Muscle of leg (tissue), 3 donors: ENCODE measurements at regions not wholly inside any gene's neighbourhood (a gene's known extent, or its start where the extent isn't known, plus 50 kb on each side); places are given as distances from the start of the nearest gene placed in this dataset.
"Not testable (repeated sequence)": the region's sequence is repeated elsewhere in the genome, so short reads cannot be mapped to it uniquely, and the experiment has no call there.

Experiments
- DNase-seq: peaks from one replicate; pipeline ENCODE4 v3.0.0; 2013
- H3K27ac ChIP-seq: one replicate; pipeline ENCODE4 v1.5.1; 2013; ENCODE audit warnings: mild to moderate bottlenecking, low read length, control low read depth
- H3K27me3 ChIP-seq: one replicate; pipeline ENCODE4 v1.6.1; 2013; ENCODE audit warnings: low read length; ENCODE audit not compliant: control insufficient read depth, insufficient read depth
- H3K36me3 ChIP-seq: one replicate; pipeline ENCODE4 v1.6.1; 2013; ENCODE audit warnings: low read length; ENCODE audit not compliant: control insufficient read depth, insufficient read depth
- H3K4me1 ChIP-seq: one replicate; pipeline ENCODE4 v1.6.1; 2013; ENCODE audit warnings: low read length; ENCODE audit not compliant: control insufficient read depth, insufficient read depth
- H3K4me3 ChIP-seq: one replicate; pipeline ENCODE4 v1.5.1; 2013; ENCODE audit warnings: low read length, control low read depth
- H3K9me3 ChIP-seq: replicated peaks from 2 replicates; pipeline ENCODE4 v1.6.1; 2013; ENCODE audit warnings: low read depth, low read length; ENCODE audit not compliant: control insufficient read depth
- WGBS: methylation state at CpG from one replicate; pipeline ENCODE4 v1.1.5; 2013; ENCODE audit warnings: missing lambda C conversion rate; ENCODE audit not compliant: insufficient coverage; 5-methylcytosine and 5-hydroxymethylcytosine counted together

DNA sequence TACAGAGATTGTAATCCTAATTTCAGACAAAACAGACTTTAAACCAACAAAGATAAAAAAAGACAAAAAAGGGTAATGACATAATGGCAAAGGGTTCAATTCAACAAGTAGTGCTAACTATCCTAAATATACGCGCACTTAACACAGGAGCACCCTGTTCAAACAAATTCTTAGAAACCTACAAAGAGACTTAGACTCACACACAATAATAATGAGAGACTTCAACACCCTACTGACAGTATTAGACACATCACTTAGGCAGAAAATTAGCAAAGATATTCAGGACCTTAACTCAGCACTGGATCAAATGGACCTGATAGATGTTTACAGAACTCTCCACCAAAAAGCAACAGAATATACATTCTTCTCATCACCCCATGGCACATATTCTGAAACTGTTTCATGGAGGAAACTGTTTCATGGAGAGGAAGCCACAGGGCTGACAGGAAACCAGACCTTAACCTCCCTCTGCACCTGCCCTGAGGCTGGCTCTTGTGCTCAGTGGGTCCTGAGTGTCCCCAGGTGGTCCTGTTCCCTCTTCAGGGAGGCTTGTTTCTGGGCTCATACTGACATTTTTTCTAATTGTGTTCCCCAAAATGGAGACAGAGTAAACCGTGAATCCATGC is 54.7 kb downstream of the OR4M2 start:
- H3K4me3 ChIP-seq, H3K36me3 ChIP-seq, H3K9me3 ChIP-seq, H3K27me3 ChIP-seq, H3K4me1 ChIP-seq, DNase-seq, H3K27ac ChIP-seq: not testable (repeated sequence)
- no CpG with 5 or more reads among the region's 3 CpGs for WGBS

DNA sequence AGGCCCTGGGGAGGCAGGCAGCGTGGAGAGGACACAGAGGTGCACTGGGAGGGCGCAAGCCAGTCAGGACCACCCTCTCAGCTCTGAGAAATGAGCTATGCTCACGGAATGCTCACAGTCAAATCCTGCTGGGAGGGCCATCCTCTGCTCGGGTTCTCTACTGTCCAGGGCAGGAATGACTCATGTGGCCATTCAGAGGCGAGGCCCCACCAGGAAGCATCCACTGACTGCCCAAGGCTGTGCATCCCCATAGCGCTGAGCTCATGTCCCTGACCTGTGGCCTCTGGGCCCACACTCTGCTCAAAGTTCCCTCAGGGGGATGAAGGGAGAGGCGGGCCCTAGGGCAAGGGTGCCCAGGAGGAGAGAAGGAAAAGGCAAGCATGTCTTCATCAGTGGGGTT is 57.2 kb downstream of the OR4M2 start:
- H3K4me3 ChIP-seq: not testable (repeated sequence)

DNA sequence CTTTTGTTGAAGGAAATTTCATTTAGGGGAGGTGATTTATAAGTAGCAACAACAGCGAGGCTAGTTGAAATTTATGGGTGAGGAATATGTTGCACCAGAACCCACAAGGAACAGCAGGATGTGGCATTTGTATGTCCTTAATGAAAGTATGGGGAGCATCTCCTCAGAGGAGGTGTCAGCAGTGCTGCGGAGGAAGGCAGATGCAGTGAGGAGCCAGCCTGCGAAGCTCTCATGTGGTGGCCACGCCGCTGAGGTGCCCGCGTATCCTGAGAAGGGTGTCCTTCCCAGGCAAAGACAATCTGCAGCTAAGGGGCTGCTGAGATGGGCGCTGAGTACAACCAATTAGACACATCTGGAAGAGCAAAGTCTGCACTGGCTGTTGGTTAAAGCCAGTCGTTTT is 60.8 kb downstream of the OR4M2 start:
- not testable (repeated sequence) for DNase-seq, H3K36me3 ChIP-seq, H3K4me3 ChIP-seq, H3K9me3 ChIP-seq, H3K4me1 ChIP-seq, H3K27ac ChIP-seq, H3K27me3 ChIP-seq
- no CpG with 5 or more reads among the region's 9 CpGs for WGBS

More for the DNA sequence above, 57.2 kb downstream of the OR4M2 start:
- no CpG with 5 or more reads among the region's 7 CpGs for WGBS
- not testable (repeated sequence) for DNase-seq, H3K9me3 ChIP-seq, H3K36me3 ChIP-seq, H3K27me3 ChIP-seq, H3K27ac ChIP-seq, H3K4me1 ChIP-seq

DNA sequence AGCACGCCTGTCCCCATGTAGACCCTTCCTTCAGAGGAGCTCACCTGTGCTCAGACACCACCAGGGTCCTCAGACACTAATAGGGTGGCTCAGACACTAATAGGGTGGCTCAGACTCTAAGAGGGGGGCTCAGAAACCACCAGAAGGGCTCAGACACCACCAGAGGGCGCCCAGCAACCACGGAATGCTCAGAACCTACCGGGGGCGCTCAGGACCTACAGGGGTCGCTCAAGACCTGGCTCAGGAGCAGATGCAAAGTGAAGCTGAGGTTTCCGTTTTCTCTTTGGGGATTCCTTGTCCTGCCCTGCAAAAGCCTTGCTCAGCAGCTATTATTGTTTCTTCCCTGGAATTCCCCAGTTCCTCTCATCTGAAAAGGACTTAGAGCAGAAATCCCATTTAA is 67.8 kb downstream of the OR4M2 start:
- H3K4me1 ChIP-seq: not testable (repeated sequence)

DNA sequence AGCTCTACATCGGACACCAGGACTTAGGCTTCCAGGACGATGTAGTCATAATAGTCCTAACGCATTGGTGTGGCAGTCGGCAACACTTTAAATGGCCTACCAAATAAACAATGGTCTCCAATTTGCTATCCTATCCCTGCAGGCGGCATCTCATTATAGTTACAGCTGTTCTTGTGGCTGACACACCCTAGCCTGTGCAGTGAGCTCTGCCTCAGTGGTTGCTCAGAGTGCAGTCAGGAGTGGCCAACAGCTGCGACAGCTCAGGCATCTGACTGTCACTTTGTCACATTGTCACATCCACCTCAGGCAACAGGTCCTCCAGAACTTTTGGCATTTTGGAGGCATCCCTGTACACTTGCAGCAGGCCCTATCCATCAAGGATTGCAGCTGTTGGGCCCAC is 77.9 kb downstream of the OR4M2 start:
- H3K36me3 ChIP-seq, H3K4me3 ChIP-seq, H3K4me1 ChIP-seq, H3K9me3 ChIP-seq, H3K27me3 ChIP-seq, H3K27ac ChIP-seq, DNase-seq: not testable (repeated sequence)
- no CpG with 5 or more reads among the region's 6 CpGs for WGBS

More for the DNA sequence above, 67.8 kb downstream of the OR4M2 start:
- H3K4me3 ChIP-seq, DNase-seq, H3K27me3 ChIP-seq, H3K9me3 ChIP-seq, H3K36me3 ChIP-seq, H3K27ac ChIP-seq: not testable (repeated sequence)
- WGBS: no CpG with 5 or more reads among the region's 7 CpGs

DNA sequence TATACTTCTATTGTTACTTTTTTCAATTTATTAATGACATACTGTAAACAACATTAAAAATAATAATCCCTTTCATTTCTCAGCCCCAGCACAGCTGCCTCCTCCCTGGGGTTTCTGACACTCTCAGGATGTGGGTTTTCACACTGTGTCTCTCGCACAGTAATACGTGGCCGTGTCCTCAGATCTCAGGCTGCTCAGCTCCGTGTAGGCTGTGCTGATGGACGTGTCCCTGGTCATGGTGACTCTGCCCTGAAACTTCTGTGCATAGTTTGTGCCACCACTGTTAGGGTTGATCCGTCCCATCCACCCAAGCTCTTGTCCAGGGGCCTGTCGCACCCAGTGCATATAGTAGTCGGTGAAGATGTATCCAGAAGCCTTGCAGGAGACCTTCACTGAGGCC is 80.0 kb downstream of the OR4M2 start:
- H3K36me3 ChIP-seq, H3K27ac ChIP-seq, H3K4me3 ChIP-seq, H3K27me3 ChIP-seq, H3K9me3 ChIP-seq, H3K4me1 ChIP-seq, DNase-seq: not testable (repeated sequence)
- no CpG with 5 or more reads among the region's 8 CpGs for WGBS

DNA sequence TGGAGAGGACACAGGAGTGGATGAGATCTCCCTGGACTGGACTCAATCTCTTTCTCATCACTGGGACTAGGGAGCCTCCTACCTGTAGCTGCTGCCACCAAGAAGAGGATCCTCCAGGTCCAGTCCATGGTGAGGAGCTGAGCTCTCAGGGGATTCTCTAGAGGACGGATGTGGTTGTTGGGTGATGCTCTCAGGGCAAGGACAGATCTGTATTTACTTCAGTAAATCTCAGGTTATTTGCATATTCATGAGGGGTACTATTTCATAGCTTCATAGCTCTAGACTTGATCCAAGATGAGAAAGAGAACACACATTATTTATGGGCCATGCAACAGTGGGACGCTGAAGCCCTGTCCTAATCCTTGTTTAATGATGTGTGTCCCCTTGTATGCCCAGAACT is 80.4 kb downstream of the OR4M2 start:
- H3K27me3 ChIP-seq, DNase-seq, H3K4me3 ChIP-seq, H3K36me3 ChIP-seq, H3K27ac ChIP-seq, H3K9me3 ChIP-seq, H3K4me1 ChIP-seq: not testable (repeated sequence)
- whole genome bisulfite sequencing: no CpG with 5 or more reads among the region's 2 CpGs

DNA sequence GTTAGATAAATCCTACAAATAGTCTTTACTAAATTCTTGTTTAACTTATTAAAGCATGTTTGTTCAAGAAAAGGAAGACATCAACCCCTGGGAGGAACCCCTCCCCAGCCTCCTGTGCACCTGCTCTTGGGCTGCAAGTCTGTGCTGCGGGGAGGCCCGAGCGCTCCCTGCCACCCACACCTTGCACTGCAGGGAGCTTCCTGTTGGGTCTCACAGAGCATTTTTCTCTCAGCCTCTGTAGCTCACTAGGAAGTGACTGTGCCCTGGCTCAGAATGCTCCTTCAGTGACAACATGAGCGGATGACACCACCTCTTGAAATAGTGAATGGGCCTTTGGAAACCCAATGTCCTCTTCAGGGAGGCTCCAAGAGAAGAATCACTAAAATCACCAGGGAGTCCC is 81.1 kb downstream of the OR4M2 start:
- WGBS: no CpG with 5 or more reads among the region's 4 CpGs
- not testable (repeated sequence) for H3K9me3 ChIP-seq, H3K36me3 ChIP-seq, DNase-seq, H3K27ac ChIP-seq, H3K4me3 ChIP-seq, H3K27me3 ChIP-seq, H3K4me1 ChIP-seq

DNA sequence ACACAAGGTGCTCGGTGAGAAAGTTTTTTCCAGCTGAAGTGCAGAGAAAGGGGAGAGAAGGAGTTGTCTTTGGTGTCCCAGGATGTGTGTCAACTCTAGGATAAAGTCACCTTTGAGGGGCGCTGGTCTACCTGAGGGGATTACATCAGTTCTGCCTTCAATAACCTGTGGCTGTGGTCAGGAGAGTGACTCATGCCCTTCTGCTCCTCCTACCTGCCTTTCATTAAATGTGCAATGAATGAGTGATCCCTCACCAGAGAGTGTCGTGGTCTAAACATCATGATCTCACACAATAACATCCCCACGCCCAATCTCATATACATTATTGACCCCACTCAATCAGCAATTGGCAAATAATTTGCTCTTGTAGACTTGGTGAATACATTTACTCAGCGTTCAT is 83.4 kb downstream of the OR4M2 start:
- not testable (repeated sequence) for H3K27ac ChIP-seq, H3K4me1 ChIP-seq, H3K36me3 ChIP-seq, DNase-seq, H3K27me3 ChIP-seq, H3K9me3 ChIP-seq, H3K4me3 ChIP-seq
- no CpG with 5 or more reads among the region's 5 CpGs for WGBS

DNA sequence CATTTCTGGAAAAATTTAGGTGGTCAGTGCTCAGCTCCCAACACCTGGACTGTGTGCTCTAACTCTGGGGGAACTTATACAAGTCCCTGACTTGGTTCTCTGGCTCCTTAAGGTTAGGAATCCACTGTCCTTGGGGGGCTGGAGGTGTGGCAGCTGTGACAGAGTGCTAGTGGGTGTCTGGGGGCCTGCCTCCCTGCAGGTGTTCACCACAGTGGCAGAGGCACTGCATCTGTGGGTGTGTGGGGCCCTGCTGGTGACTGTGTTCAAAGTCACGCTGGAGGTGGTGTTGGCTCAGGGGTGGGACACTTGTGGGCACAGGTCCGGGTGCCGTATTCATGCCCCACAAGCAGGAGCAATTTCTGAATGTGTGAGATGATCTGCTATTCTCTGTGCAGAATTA is 87.2 kb downstream of the OR4M2 start:
- H3K9me3 ChIP-seq, DNase-seq, H3K27ac ChIP-seq, H3K4me3 ChIP-seq, H3K4me1 ChIP-seq, H3K36me3 ChIP-seq, H3K27me3 ChIP-seq: not testable (repeated sequence)
- WGBS: no CpG with 5 or more reads among the region's 3 CpGs
